NCI-H82 (cell line): ENCODE measurements at regions not wholly inside any gene's neighbourhood (a gene's known extent, or its start where the extent isn't known, plus 50 kb on each side); places are given as distances from the start of the nearest gene placed in this dataset.
"Not testable (repeated sequence)": the region's sequence is repeated elsewhere in the genome, so short reads cannot be mapped to it uniquely, and the experiment has no call there.

ENCODE experiments used
- DNase-seq: peaks from one replicate; lab custom pipeline; 2025; lab: John Stamatoyannopoulos, UW

GRCh38 chr2:66632882-66633281, 198.0 kb downstream of the MEIS1 start:
- DNase-seq = not testable (repeated sequence)

GRCh38 chr2:66633631-66634030, 198.7 kb downstream of the MEIS1 start:
- no peak for DNase-seq

- DNase-seq = no peak
These were observed 199.9 kb downstream of the MEIS1 start for GRCh38 chr2:66634784-66635183.

GRCh38 chr2:66641685-66642084, 206.8 kb downstream of the MEIS1 start:
- DNase-seq = no peak

GRCh38 chr2:66648081-66648480, 213.2 kb downstream of the MEIS1 start:
- DNase-seq = peak; percentile 86

GRCh38 chr2:66649006-66649405, 214.1 kb downstream of the MEIS1 start:
- no peak for DNase-seq

- no peak for DNase-seq
These were observed 216.4 kb downstream of the MEIS1 start for GRCh38 chr2:66651295-66651694.

- DNase-seq = no peak
These were observed 225.9 kb downstream of the MEIS1 start for GRCh38 chr2:66660804-66661203.

- no peak for DNase-seq
These were observed 226.6 kb downstream of the MEIS1 start for GRCh38 chr2:66661253-66662173.

- peak; percentile 31 for DNase-seq
These were observed 230.4 kb downstream of the MEIS1 start for GRCh38 chr2:66665124-66665984.

- no peak for DNase-seq
These were observed 232.4 kb downstream of the MEIS1 start for GRCh38 chr2:66667301-66667700.

- no peak for DNase-seq
These were observed 238.4 kb downstream of the MEIS1 start for GRCh38 chr2:66673286-66673685.

- DNase-seq = no peak
These were observed 239.2 kb downstream of the MEIS1 start for GRCh38 chr2:66674087-66674486.

- DNase-seq = peak; percentile 14
These were observed 240.7 kb downstream of the MEIS1 start for GRCh38 chr2:66675591-66675990.

- peak; percentile 98 for DNase-seq
These were observed 244.5 kb downstream of the MEIS1 start for GRCh38 chr2:66679442-66679841.

- DNase-seq = peak; percentile 95
These were observed 247.6 kb downstream of the MEIS1 start for GRCh38 chr2:66682476-66682875.

- peak; percentile 33 for DNase-seq
These were observed 248.1 kb downstream of the MEIS1 start for GRCh38 chr2:66683064-66683463.

GRCh38 chr2:66683599-66683998, 248.7 kb downstream of the MEIS1 start:
- peak; percentile 90 for DNase-seq

GRCh38 chr2:66684289-66684688, 249.4 kb downstream of the MEIS1 start:
- DNase-seq = no peak

GRCh38 chr2:66686755-66687154, 251.8 kb downstream of the MEIS1 start:
- no peak for DNase-seq

GRCh38 chr2:66688951-66689350, 254.0 kb downstream of the MEIS1 start:
- DNase-seq = no peak

- DNase-seq = no peak
These were observed 254.6 kb downstream of the MEIS1 start for GRCh38 chr2:66689456-66690051.
